K562 (cell line): ENCODE measurements at regions not wholly inside any gene's neighbourhood (a gene's known extent, or its start where the extent isn't known, plus 50 kb on each side); places are given as distances from the start of the nearest gene placed in this dataset.

Experiments used
- ATAC-seq: fragments of 200-7000 bp; cut with Tn5 transposase; 3 replicates; pipeline ENCODE4 v1.9.1; 2020; ENCODE audit warnings: moderate library complexity
- BruUV-seq: library from RNA; stranded (reverse); fragments of 400-500 nt; replicated peaks from 2 replicates; lab custom pipeline; 2021; lab: Mats Ljungman, UMichigan
- CTCF ChIA-PET: fragments of 300-600 bp; formaldehyde crosslinking; extraction: SDS; loops from one replicate; lab custom pipeline; 2021; ENCODE audit warnings: low intra/inter-chr PET ratio; lab: Yijun Ruan, JAX
- POLR2A ChIA-PET: fragments of 300-600, 350-650 bp; sonication (Branson Sonifier 250); formaldehyde crosslinking; extraction: SDS; loops from one replicate; lab custom pipeline; 2021; ENCODE audit warnings: antibody characterized with exemption, inconsistent platforms; lab: Yijun Ruan, JAX
- DNase-seq, 4 experiments: peaks; one replicate each; pipeline versions ENCODE4 v3.0.0 to v3.0.0-alpha.2; 2011 to 2018; ENCODE audit warnings: low spot score in 3 of 4, mixed read lengths in 3 of 4; ENCODE audit errors: extremely low read depth in 1 of 4
- FAIRE-seq: peaks from 2 replicates; lab custom pipeline; 2011; peaks lifted over from hg19 to GRCh38; lab: Jason Lieb, UNC
- H2AFZ ChIP-seq: 2 replicates; pipeline ENCODE4 v1.6.0; 2011; ENCODE audit warnings: low read depth, low read length, control low read depth, inconsistent platforms
- H3K27ac ChIP-seq: fragments of 200-600 bp; 3 replicates; pipeline ENCODE4 v1.8.0; 2011; ENCODE audit warnings: low read depth, mild to moderate bottlenecking, control low read depth, inconsistent platforms, low read length, moderate library complexity, mixed read lengths; ENCODE audit errors: extremely low read depth
- H3K27me3 ChIP-seq, 2 experiments: fragments of 300-600 bp in 1 of 2; 2 replicates in 1 of 2; 3 replicates in 1 of 2; pipeline versions ENCODE4 v1.6.0 to v1.8.0; 2011; ENCODE audit warnings: inconsistent platforms in 2 of 2, low read length in 2 of 2, mild to moderate bottlenecking in 1 of 2, mixed read lengths in 1 of 2, moderate library complexity in 1 of 2; ENCODE audit not compliant: control insufficient read depth in 2 of 2, insufficient read depth in 2 of 2
- H3K36me3 ChIP-seq: fragments of 300-600 bp; 3 replicates; pipeline ENCODE4 v1.8.0; 2011; ENCODE audit warnings: mild to moderate bottlenecking, low read length, inconsistent platforms; ENCODE audit not compliant: control insufficient read depth, insufficient read depth
- H3K4me1 ChIP-seq, 2 experiments: fragments of 200-600 bp in 1 of 2; replicated peaks in 1 of 2; 2 replicates in 1 of 2; 3 replicates in 1 of 2; pipeline versions ENCODE4 v1.5.1 to v1.8.0; 2011; ENCODE audit warnings: inconsistent platforms in 2 of 2, low read length in 2 of 2, mild to moderate bottlenecking in 1 of 2, mixed read lengths in 1 of 2, moderate library complexity in 1 of 2; ENCODE audit not compliant: control insufficient read depth in 2 of 2, insufficient read depth in 2 of 2
- H3K4me2 ChIP-seq: 2 replicates; pipeline ENCODE4 v1.6.1; 2011; ENCODE audit warnings: low read length, control low read depth, inconsistent platforms, mixed read lengths; ENCODE audit not compliant: insufficient read depth
- H3K4me3 ChIP-seq: fragments of 200-600 bp; sonication (generic), shearing (Covaris generic); 2 replicates; pipeline ENCODE4 v1.5.1; 2016; ENCODE audit warnings: control low read depth, inconsistent platforms
- H3K79me2 ChIP-seq: fragments of 200-600 bp; 3 replicates; pipeline ENCODE4 v1.8.0; 2011; ENCODE audit warnings: low read length, inconsistent platforms; ENCODE audit not compliant: control insufficient read depth, insufficient read depth
- H3K9ac ChIP-seq, 2 experiments: 2 replicates each; pipeline versions ENCODE4 v1.6.0 to v1.6.1; 2011; ENCODE audit warnings: low read depth in 2 of 2, low read length in 2 of 2, control low read depth in 1 of 2, inconsistent platforms in 1 of 2, mild to moderate bottlenecking in 1 of 2, mixed read lengths in 1 of 2; ENCODE audit not compliant: insufficient read depth in 1 of 2
- H3K9me1 ChIP-seq: one replicate; pipeline ENCODE4 v1.6.0; 2011; ENCODE audit warnings: inconsistent platforms, mild to moderate bottlenecking, low read length, moderate library complexity; ENCODE audit not compliant: control insufficient read depth, insufficient read depth
- H3K9me3 ChIP-seq: replicated peaks from 2 replicates; pipeline ENCODE4 v1.5.1; 2011; ENCODE audit warnings: low read depth, low read length, inconsistent platforms; ENCODE audit not compliant: control insufficient read depth, insufficient read depth
- H4K20me1 ChIP-seq: replicated peaks from 2 replicates; pipeline ENCODE4 v1.6.1; 2011; ENCODE audit warnings: low read length, inconsistent platforms, mixed read lengths; ENCODE audit not compliant: control insufficient read depth, insufficient read depth
- C11orf30 ChIP-seq: fragments of 450-650 bp; IDR thresholded peaks from 2 replicates; pipeline ENCODE4 v1.6.1; 2016; ENCODE audit warnings: low read depth, mild to moderate bottlenecking
- CEBPG ChIP-seq, 3 experiments: fragments of 200-800 bp in 1 of 3; sonication (Bioruptor generic) in 1 of 3; sonication (generic) in 1 of 3; formaldehyde crosslinking in 1 of 3; IDR thresholded peaks in 2 of 3; conservative IDR thresholded peaks in 1 of 3; 2 replicates each; pipeline versions ENCODE4 v1.6.1 to v1.8.0; 2016 to 2022; ENCODE audit warnings: missing compliant biosample characterization in 2 of 3, missing genetic modification characterization in 2 of 3, mild to moderate bottlenecking in 1 of 3, missing genetic modification reagents in 1 of 3
- CHCHD3 ChIP-seq: fragments of 250-450 bp; sonication (Bioruptor Pico); IDR thresholded peaks from 2 replicates; pipeline ENCODE4 v2.1.2; 2022; ENCODE audit warnings: mild to moderate bottlenecking
- CREBBP ChIP-seq: IDR thresholded peaks from one replicate; pipeline ENCODE4 v1.6.1; 2012; ENCODE audit warnings: low read depth, mild to moderate bottlenecking, control low read depth, inconsistent platforms, low read length
- GATAD2B ChIP-seq: fragments of 450-650 bp; IDR thresholded peaks from 2 replicates; pipeline ENCODE4 v1.6.1; 2017; ENCODE audit warnings: mild to moderate bottlenecking, borderline replicate concordance
- LARP7 ChIP-seq: fragments of 450-650 bp; IDR thresholded peaks from 2 replicates; pipeline ENCODE4 v1.6.1; 2016
- MAFF ChIP-seq: IDR thresholded peaks from 2 replicates; pipeline ENCODE4 v1.6.1; 2012; ENCODE audit warnings: low read length, improper control_type of control experiment
- MAFG ChIP-seq: fragments of 450-650 bp; conservative IDR thresholded peaks from 2 replicates; pipeline ENCODE4 v1.6.1; 2016; ENCODE audit warnings: missing genetic modification characterization, missing compliant biosample characterization
- MAFK ChIP-seq: IDR thresholded peaks from 2 replicates; pipeline ENCODE4 v1.6.1; 2011; ENCODE audit warnings: low read length, improper control_type of control experiment
- MEF2D ChIP-seq: conservative IDR thresholded peaks from 2 replicates; pipeline ENCODE4 v1.6.1; 2016; ENCODE audit warnings: low read depth, missing genetic modification characterization, missing compliant biosample characterization
- NFIX ChIP-seq: fragments of 250-450 bp; sonication (Bioruptor Pico); IDR thresholded peaks from 2 replicates; pipeline ENCODE4 v1.4.0; 2020; ENCODE audit warnings: low read depth, mild to moderate bottlenecking, moderate library complexity
- RCOR1 ChIP-seq, 2 experiments: IDR thresholded peaks; 2 replicates each; pipeline ENCODE4 v1.6.1; 2012; ENCODE audit warnings: low read depth in 2 of 2, low read length in 2 of 2, borderline replicate concordance in 1 of 2, improper control_type of control experiment in 1 of 2
- SRSF7 ChIP-seq: fragments of 200-400 bp; formaldehyde crosslinking; optimal IDR thresholded peaks from 2 replicates; pipeline ENCODE3; 2017; ENCODE audit warnings: mild to moderate bottlenecking, low read depth, low read length
- TARDBP ChIP-seq: fragments of 450-650 bp; IDR thresholded peaks from 2 replicates; pipeline ENCODE4 v1.6.1; 2016
- WHSC1 ChIP-seq: IDR thresholded peaks from one replicate; pipeline ENCODE4 v1.6.1; 2012; ENCODE audit warnings: low read length, control low read depth, inconsistent platforms
- ZNF239 ChIP-seq: fragments of 250-450 bp; sonication (Bioruptor Pico); IDR thresholded peaks from 2 replicates; pipeline ENCODE4 v1.4.0; 2020; ENCODE audit warnings: mild to moderate bottlenecking
- ZNF316 ChIP-seq: fragments of 450-650 bp; IDR thresholded peaks from 2 replicates; pipeline ENCODE4 v1.6.1; 2016
- ZSCAN29 ChIP-seq: fragments of 450-650 bp; IDR thresholded peaks from 2 replicates; pipeline ENCODE4 v1.6.1; 2017
- in situ Hi-C: fragments of 300-500 bp; cut with MboI; formaldehyde crosslinking; loops from 4 replicates; pipeline ENCODE4 v1.15.0; 2018; ENCODE audit warnings: inconsistent platforms, mixed read lengths
- intact Hi-C: fragments of 100-400 bp; cut with micrococcal nuclease; formaldehyde crosslinking; loops from 2 replicates; pipeline ENCODE4 v1.14.2; 2022
- TF ChIP-seq, protein P1 (sequence below), 2 experiments: fragments of 250-450 bp in 1 of 2; fragments of 450-650 bp in 1 of 2; sonication (Bioruptor Pico) in 1 of 2; IDR thresholded peaks; 2 replicates each; pipeline versions ENCODE4 v1.6.1 to v1.8.0; 2016 to 2021; ENCODE audit warnings: mild to moderate bottlenecking in 2 of 2, moderate library complexity in 2 of 2, missing compliant biosample characterization in 1 of 2, missing genetic modification characterization in 1 of 2
- TF ChIP-seq, protein P2 (sequence below): fragments of 450-650 bp; IDR thresholded peaks from 2 replicates; pipeline ENCODE4 v1.6.1; 2016; ENCODE audit warnings: mild to moderate bottlenecking

DNA sequence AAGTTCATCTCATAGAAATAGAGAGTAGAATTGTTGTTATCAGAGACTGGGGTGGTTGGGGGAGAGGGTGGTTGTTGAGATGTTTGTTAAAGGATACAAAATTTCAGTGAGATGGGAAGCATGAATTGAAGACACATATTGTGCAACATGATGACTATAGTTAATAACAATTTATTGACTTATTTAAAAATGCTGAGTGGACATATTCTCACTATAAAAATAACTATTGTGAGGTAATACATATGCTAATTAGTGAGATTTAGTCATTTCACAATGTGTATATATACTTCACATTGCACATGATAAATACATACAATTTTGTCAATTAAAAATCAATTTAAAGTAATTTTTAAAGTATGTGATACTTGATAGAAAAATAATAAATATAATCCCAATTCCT lies 722.5 kb upstream of the CHD1 start:
- no TSS peak for BruUV-seq
- FAIRE-seq = no peak
- no peak overlapping the region for H3K9ac ChIP-seq

More for the DNA sequence above, 722.5 kb upstream of the CHD1 start:
- ChIA-PET POLR2A (no interaction called here), CTCF (no interaction called here)
- Histone ChIP-seq H3K79me2 (no peaks in the 10 kb centered on the region), H3K27ac (no peak overlapping the region), H3K4me3 (no peak overlapping the region), H4K20me1 (no peaks in the 10 kb centered on the region), H3K9me1 (no peaks in the 10 kb centered on the region), H3K36me3 (no peaks in the 10 kb centered on the region), H2AFZ (no peak overlapping the region), H3K9me3 (no peaks in the 10 kb centered on the region), H3K4me1 (no peaks in the 10 kb centered on the region), H3K4me2 (no peak overlapping the region), H3K27me3 (no peaks in the 10 kb centered on the region)
- no peak for ATAC-seq
- no peak for TF ChIP-seq GATAD2B
- no peak for TF ChIP-seq RCOR1 (IDR thresholded peaks at IDR 0.05; ENCODE audit: borderline replicate concordance in 1 of 2, low read depth in 2 of 2, low read length in 2 of 2)
- peak; percentile 81 for TF ChIP-seq C11orf30
- no peak for TF ChIP-seq CREBBP
- no peak for TF ChIP-seq LARP7
- no peak for TF ChIP-seq ZSCAN29
- no peak for TF ChIP-seq ZNF239 (CRISPR knock-in tag)
- TF ChIP-seq, protein P1, sequence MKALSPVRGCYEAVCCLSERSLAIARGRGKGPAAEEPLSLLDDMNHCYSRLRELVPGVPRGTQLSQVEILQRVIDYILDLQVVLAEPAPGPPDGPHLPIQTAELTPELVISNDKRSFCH (CRISPR knock-in tag; IDR thresholded peaks at IDR 0.05) = no peak
- TF ChIP-seq, protein P1 (tag; IDR thresholded peaks at IDR 0.05) = no peak
- TF ChIP-seq NFIX (CRISPR knock-in tag) = no peak
- peak; percentile 95 for TF ChIP-seq MAFK
- TF ChIP-seq MAFG (tag) = peak; percentile 84
- no peak for TF ChIP-seq WHSC1
- no peak for TF ChIP-seq CEBPG (CRISPR knock-in tag; IDR thresholded peaks at IDR 0.05)
- TF ChIP-seq CEBPG (tag; conservative IDR thresholded peaks at IDR 0.05 in 1 of 2, IDR thresholded peaks at IDR 0.05 in 1 of 2) = 0 out of 4 replicates have a peak, but pooled peaks of 1 of the 2 experiments have one; percentile 35
- TF ChIP-seq, protein P2, sequence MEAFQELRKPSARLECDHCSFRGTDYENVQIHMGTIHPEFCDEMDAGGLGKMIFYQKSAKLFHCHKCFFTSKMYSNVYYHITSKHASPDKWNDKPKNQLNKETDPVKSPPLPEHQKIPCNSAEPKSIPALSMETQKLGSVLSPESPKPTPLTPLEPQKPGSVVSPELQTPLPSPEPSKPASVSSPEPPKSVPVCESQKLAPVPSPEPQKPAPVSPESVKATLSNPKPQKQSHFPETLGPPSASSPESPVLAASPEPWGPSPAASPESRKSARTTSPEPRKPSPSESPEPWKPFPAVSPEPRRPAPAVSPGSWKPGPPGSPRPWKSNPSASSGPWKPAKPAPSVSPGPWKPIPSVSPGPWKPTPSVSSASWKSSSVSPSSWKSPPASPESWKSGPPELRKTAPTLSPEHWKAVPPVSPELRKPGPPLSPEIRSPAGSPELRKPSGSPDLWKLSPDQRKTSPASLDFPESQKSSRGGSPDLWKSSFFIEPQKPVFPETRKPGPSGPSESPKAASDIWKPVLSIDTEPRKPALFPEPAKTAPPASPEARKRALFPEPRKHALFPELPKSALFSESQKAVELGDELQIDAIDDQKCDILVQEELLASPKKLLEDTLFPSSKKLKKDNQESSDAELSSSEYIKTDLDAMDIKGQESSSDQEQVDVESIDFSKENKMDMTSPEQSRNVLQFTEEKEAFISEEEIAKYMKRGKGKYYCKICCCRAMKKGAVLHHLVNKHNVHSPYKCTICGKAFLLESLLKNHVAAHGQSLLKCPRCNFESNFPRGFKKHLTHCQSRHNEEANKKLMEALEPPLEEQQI = no peak
- peak; percentile 94 for TF ChIP-seq ZNF316
- TF ChIP-seq CHCHD3 = no peak
- no peak for TF ChIP-seq SRSF7
- no peak for TF ChIP-seq TARDBP
- TF ChIP-seq MAFF = peak; percentile 92
- TF ChIP-seq MEF2D (tag) = no peak
- no peak for DNase-seq
- in situ Hi-C loops = loop anchor here (25.0 kb wide), 1 partner anchor 1364 kb away; no protein-coding TSS in a partner anchor
- intact Hi-C loops = no loop called here
